Activated gamma-delta T cell (primary cell): ENCODE measurements at regions not wholly inside any gene's neighbourhood (a gene's known extent, or its start where the extent isn't known, plus 50 kb on each side); places are given as distances from the start of the nearest gene placed in this dataset.
"Not testable (repeated sequence)": the region's sequence is repeated elsewhere in the genome, so short reads cannot be mapped to it uniquely, and the experiment has no call there.

Source experiments
- DNase-seq: peaks from one replicate; lab custom pipeline; 2025; lab: John Stamatoyannopoulos, UW

DNA sequence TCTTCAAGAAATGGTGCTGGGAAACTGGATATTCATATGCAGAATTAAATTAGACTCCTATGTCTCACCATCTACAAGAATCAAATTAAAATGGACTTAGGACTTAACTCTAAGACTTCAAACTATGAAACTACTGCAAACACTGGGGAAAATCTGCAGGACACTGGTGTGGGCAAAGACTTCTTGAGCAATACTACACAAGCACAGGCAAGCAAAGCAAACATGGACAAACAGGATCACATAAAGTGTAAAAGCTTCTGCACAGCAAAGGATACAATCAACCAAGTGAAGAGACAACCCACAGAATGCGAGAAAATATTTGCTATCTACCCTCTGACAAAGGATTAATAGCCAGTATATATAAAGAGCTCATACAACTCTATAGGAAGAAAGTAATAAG, 1161.1 kb upstream of the CITED2 start:
- no peak for DNase-seq

- DNase-seq, result no peak
Measured at GRCh38 chr6:140533526-140533925, 1159.1 kb upstream of the CITED2 start.

GRCh38 chr6:140504776-140505175, 1130.3 kb upstream of the CITED2 start:
- no peak for DNase-seq

DNA sequence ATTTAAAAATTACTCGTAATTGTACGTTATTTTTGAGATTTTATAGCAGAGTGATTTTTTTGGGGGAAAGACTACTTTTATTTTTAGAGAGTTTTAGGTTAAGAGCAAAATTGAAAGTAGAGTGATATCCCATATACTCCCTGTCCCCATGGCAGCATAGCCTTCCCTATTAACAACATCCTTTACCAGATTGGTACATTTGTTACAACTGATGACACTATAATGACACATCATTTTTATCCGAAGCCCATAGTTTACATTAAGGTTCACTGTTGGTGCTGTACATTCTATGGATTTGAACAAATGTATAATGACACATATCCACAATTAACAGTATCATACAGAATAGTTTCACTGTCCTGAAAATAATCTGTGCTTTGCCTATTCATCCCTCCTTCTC, 1126.4 kb upstream of the CITED2 start:
- DNase-seq, result no peak

DNA sequence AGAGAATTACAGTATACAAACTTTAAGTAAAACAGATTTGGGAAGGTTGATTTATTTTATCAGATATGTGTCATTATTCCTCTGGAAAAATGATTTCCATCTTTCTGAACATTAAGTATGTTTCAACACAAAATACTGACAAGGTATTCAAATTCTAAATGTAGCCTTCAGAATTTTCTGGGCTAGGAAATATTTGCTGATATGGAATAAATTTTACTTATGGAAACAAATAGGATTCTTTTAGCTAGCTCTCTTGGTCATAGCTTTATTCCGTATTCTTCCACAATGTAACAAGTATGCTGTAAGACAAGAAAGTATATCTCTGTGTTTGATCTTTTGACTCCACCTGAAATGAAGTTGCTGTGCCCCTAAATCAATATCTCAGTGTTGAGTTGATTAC, 1125.2 kb upstream of the CITED2 start:
- DNase-seq, result no peak

- DNase-seq, result no peak
Measured at GRCh38 chr6:140494321-140495108, 1120.1 kb upstream of the CITED2 start.

DNA sequence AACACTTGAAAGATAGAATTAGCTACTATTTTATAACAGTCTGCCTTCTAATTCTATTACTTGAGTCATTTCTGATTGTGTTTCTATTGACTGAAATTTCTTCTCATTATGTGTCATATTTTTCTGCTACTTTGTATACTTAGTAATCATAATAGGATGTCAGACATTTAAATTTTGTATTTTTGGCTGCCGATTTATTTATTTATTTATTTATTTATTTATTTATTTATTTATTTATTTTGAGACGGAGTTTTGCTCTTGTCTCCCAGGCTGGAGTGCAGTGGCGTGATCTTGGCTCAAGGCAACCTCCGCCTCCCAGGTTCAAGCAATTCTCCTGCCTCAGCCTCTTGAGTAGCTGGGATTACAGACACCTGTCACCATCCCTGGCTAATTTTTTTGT, 1119.0 kb upstream of the CITED2 start:
- DNase-seq, result not testable (repeated sequence)

GRCh38 chr6:140490081-140490480, 1115.6 kb upstream of the CITED2 start:
- no peak for DNase-seq

- no peak for DNase-seq
Measured at GRCh38 chr6:140487586-140487985, 1113.1 kb upstream of the CITED2 start.

DNA sequence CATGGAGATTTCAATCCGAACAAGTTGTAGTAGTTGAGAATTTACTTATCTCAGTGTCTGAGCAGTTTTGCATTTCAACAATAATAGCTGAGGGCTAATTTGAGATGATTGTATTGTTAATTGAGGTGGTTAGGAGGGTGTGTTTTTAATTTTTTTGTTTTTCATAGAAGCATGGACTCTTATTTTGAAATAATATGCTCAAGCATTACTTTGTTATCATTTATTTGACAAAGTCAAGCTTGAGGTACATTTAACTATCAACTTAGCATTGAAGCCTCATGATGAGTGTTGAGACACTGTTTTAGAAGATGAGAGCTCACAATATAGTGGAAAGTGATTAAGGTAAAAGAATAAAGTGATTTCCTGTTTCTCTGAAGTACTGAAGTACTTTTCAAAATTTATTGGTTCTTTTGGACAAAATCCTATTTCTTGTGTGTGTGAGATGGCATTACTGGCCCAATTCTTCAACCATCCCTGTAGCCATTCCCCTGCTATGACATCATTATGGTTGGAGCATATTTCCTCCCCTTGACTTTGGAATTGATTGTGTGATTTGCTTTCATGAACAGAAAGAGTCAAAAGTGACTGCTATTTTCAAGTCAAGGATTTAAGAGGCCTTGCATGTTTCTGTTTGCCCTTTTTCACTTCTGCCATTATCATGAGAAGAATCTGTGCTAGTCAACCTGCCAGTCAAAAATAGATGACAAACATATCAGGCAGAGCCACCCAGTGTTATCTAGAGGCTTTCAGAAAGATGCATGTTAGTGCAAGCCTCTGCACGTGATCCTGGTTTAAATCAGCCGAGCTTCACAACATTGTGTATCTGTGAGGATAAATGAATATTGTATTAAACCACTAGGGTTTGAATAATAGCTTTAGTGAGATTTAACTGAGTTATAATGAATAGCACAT, 1112.3 kb upstream of the CITED2 start:
- no peak for DNase-seq

DNA sequence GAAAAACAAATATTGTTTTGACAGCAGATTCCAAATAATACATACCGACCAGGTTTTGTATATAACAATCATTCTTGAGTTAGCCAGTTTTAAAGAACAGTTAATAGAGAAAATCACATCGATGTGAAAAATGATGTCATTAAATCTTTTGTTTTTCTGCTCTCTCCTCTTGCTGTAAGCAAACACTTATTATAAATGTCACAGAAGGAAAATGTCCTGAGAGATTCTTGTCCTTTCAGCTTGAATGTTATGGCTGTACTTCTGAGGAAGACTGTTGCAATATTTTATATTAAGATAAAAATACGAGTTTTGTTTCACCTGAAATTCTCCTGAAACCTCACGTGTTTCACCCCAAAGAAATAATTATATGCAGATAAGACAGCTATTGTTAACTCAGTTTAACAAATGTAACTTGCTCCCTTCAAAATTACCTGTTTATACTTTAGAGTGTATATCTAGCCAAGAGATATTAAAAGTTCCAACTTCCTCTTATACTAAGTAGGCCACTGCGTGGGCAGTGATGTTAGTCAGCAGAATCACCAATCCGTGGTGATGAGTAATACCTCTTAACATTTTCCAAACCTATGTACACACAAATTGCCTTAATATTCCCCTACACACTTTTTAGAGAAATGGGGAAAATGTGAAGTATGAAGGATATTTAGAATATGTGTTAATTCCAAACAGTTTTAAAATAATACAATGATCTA, 1111.4 kb upstream of the CITED2 start:
- DNase-seq, result no peak

- DNase-seq, result no peak
Measured at GRCh38 chr6:140480852-140481251, 1106.4 kb upstream of the CITED2 start.

DNA sequence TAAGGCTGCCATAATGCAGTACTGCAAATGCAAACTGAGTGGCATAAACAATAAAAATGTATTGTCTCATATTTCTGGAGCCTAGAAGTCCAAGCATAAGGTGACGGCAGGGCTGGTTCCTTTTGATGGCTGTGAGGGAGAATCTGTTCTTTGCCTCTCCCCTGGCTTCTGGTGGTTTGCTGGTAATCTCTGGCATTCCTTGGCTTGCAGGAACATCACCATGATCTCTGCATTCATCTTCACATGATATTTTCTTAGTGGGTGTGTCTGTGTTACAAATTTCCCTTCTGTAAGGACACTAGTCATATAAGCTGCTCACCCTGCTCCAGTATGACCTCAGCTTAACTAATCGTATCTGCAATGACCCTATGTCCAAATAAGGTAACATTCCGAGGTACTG, 1104.2 kb upstream of the CITED2 start:
- DNase-seq, result no peak

DNA sequence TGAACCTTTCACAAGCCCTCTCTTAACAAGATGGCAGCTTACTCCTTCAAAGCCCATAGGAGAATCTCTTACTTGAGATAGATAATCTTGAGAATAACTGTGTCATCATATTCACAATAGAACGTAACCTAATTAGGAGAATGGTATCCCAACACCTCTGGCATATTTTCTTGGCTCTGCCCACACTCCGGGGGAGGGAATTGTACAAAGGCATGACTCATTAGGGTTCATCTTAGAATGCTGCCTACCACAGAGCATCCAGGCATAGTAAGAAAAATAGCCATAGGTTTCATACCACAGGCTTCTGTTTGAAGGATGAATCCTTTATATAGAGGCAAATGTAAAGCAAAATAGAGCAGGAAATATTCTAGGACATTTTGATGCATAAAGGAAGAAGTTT, 1100.6 kb upstream of the CITED2 start:
- no peak for DNase-seq

DNA sequence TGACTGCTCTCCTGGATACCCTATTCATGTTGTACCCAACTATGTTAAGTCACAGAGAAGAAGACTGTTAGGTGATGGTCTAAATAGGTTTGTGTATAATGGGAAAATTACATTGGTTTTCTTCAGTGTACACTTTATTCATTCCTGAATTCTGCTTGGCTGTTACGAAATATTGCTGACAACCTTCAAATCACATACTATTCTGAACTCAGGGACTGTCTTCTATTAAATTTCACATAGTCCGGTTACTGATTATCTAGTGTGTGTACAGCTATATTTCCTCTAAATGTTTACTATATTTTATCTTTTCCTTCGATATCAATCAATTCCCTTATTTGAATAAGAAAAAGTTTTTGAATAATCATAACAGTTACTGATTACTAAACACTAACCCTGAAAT, 1090.3 kb upstream of the CITED2 start:
- no peak for DNase-seq

- no peak for DNase-seq
Measured at GRCh38 chr6:140463312-140463710, 1088.9 kb upstream of the CITED2 start.

DNA sequence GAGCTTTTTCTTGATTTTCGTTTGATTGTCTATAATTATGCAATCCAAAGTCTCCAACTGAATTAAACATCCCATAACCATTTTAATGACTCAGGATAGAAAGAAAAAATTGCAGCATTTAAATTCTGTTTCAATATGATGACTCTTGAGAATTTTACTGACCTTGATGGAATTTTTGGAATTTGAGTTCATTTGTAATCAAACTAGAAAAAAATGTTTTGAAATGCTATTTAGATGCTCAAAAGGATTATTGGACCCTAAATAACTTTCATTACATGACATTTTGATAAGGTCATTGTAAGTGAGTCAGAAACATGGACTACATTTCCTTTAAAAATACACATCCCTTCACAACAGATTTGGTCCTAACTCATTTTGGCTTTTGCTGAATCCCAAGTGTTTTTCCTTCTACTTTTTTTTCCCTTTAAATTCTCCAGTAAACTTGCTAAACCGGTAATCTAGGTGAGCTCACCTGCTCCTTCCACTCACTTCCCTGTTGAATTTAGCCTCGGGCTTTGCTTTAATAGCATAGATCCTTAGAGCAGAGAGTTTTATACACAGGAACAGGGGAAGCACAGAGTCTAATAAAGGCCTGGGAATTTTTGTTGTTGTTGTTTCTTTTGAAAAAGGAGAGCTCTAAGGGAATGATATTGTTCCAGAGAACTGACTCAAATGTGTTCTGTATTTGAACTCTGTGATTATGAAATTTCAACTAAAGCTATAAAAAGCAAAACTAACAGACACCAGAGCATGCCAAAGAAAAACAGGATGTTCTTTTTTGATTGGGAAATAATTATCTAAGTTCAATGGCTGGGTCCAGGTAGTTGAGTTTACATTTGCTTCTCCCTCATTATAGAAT, 1088.2 kb upstream of the CITED2 start:
- no peak for DNase-seq

DNA sequence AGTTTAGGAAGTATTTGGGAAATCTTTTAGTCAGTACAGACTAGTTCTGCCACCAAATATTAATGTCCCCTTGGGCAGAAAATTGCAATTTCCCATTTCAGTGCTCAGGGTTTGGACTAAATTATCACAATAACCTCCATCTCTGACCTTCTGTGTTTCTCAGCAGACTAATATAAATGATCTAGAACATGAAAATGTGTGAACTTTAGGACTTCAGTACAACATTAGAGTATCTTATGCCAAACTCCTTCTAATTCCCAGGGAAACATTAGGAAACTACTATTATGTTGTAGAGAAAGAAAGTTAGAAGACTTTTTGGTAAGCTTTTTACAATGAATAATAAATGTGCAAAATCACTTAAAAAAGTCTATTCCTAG, 1087.6 kb upstream of the CITED2 start:
- DNase-seq, result no peak

GRCh38 chr6:140460267-140460666, 1085.8 kb upstream of the CITED2 start:
- no peak for DNase-seq

DNA sequence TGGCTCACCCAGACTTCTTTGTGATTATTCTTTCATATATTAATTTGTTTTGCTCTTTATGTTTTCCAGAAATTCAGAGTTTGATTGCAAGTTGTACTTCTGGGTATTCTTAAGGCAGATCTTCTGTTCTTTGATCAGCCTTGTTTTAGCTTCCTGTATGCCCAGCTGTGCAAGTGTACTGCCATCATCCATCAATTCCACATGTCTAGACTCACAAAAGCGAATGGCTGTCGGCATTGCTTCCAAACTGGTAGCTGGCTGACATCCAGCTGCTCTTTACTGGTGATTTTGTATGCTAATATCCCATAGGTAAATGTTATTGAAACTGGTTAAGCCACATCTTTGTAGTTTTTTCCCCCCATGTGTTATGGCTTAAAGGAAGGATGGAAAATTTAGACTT, 1084.8 kb upstream of the CITED2 start:
- DNase-seq, result no peak

DNA sequence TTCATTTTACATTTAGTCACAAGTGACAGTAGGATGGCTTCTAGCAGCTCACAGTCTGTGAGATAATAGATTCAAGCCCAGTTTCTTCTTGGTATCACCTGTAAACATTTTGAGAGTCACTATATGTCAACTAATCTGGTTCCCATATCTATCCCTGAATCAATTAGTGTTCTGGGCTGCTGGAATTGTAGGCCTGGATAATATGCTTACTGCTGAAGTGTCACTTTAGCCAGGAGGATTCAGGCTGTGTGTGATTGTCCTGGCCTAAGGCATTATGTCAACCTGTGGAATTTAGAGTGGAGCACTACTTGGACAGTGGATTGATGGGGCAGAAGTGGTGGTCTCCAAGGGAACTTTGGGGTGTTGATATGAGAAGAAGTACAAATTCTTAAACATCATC, 1071.8 kb upstream of the CITED2 start:
- DNase-seq, result no peak
